ENCODE measurements at regions not wholly inside any gene's neighbourhood (a gene's known extent, or its start where the extent isn't known, plus 50 kb on each side); places are given as distances from the start of the nearest gene placed in this dataset.
A peak's percentile ranks its signal among the peaks of the same experiment; 100 is the strongest.
"Not testable (repeated sequence)": the region's sequence is repeated elsewhere in the genome, so short reads cannot be mapped to it uniquely, and the experiment has no call there.

GRCh38 chr5:66440202-66440680, 156.0 kb upstream of the MAST4 start:
- DNase-seq (no peak), ATAC-seq (peak in 1 of 4 donors; percentile 30)
- TF ChIP-seq CTCF (IDR thresholded peaks at IDR 0.05): no peak
- 40 to 50% (median 41%) methylated on average over 5 of the region's 5 CpGs for WGBS, 3 donors
- no peak overlapping the region for H3K4me3 ChIP-seq
- no peaks in the 10 kb centered on the region for H3K36me3 ChIP-seq (ENCODE audit: insufficient read depth in 1 of 2, low read depth in 1 of 2)
- intact Hi-C loops (cut with DNase I): no loop called here
- H3K27me3 ChIP-seq (ENCODE audit: insufficient read depth in 3 of 3, low read length in 2 of 3): no peaks in the 10 kb centered on the region
- no peak overlapping the region for H3K27ac ChIP-seq
- H3K4me1 ChIP-seq: no peaks in the 10 kb centered on the region
- H3K9me3 ChIP-seq: no peaks in the 10 kb centered on the region

- WGBS, 3 donors: 83 to 90% (median 87%) methylated on average over 1 of the region's 1 CpG
- no peak for TF ChIP-seq CTCF (IDR thresholded peaks at IDR 0.05)
- Histone ChIP-seq H3K27ac (no peak overlapping the region), H3K27me3 (ENCODE audit: insufficient read depth in 3 of 3, low read length in 2 of 3) (no peaks in the 10 kb centered on the region), H3K4me3 (no peak overlapping the region), H3K4me1 (no peaks in the 10 kb centered on the region), H3K36me3 (ENCODE audit: insufficient read depth in 1 of 2, low read depth in 1 of 2) (no peaks in the 10 kb centered on the region), H3K9me3 (no peaks in the 10 kb centered on the region)
- intact Hi-C loops (cut with DNase I): no loop called here
- ATAC-seq (no peak), DNase-seq (no peak)
These were observed 154.8 kb upstream of the MAST4 start for GRCh38 chr5:66441351-66441750.

- WGBS, 3 donors: 68 to 75% (median 73%) methylated on average over 5 of the region's 5 CpGs
- H3K4me1 ChIP-seq: no peaks in the 10 kb centered on the region
- intact Hi-C loops (cut with DNase I): no loop called here
- DNase-seq (no peak), ATAC-seq (no peak)
- H3K27ac ChIP-seq: no peak overlapping the region
- no peak overlapping the region for H3K4me3 ChIP-seq
- H3K36me3 ChIP-seq (ENCODE audit: insufficient read depth in 1 of 2, low read depth in 1 of 2): no peaks in the 10 kb centered on the region
- no peaks in the 10 kb centered on the region for H3K9me3 ChIP-seq
- H3K27me3 ChIP-seq (ENCODE audit: insufficient read depth in 3 of 3, low read length in 2 of 3): no peaks in the 10 kb centered on the region
- no peak for TF ChIP-seq CTCF (IDR thresholded peaks at IDR 0.05)
These were observed 153.2 kb upstream of the MAST4 start for GRCh38 chr5:66442951-66443445.

- H3K4me3 ChIP-seq: no peak overlapping the region
- intact Hi-C loops (cut with DNase I): no loop called here
- H3K27ac ChIP-seq: no peak overlapping the region
- H3K9me3 ChIP-seq: no peaks in the 10 kb centered on the region
- no peak for TF ChIP-seq CTCF (IDR thresholded peaks at IDR 0.05)
- no peaks in the 10 kb centered on the region for H3K36me3 ChIP-seq (ENCODE audit: insufficient read depth in 1 of 2, low read depth in 1 of 2)
- H3K27me3 ChIP-seq (ENCODE audit: insufficient read depth in 3 of 3, low read length in 2 of 3): no peaks in the 10 kb centered on the region
- DNase-seq: no peak
- H3K4me1 ChIP-seq: no peaks in the 10 kb centered on the region
- no peak for ATAC-seq
- WGBS, 3 donors: 77 to 82% (median 81%) methylated on average over 4 of the region's 4 CpGs
These were observed 152.6 kb upstream of the MAST4 start for GRCh38 chr5:66443462-66444130.

GRCh38 chr5:66448070-66448469, 148.1 kb upstream of the MAST4 start:
- H3K27ac ChIP-seq; intact Hi-C loops (cut with DNase I); ATAC-seq; H3K4me3 ChIP-seq; H3K36me3 ChIP-seq (ENCODE audit: insufficient read depth in 1 of 2, low read depth in 1 of 2); DNase-seq; H3K4me1 ChIP-seq; H3K27me3 ChIP-seq (ENCODE audit: insufficient read depth in 3 of 3, low read length in 2 of 3); H3K9me3 ChIP-seq: not testable (repeated sequence)
- 84 to 100% (median 91%) methylated on average over 1 of the region's 1 CpG for WGBS, 3 donors
